GM12875 (cell line): ENCODE measurements at regions not wholly inside any gene's neighbourhood (a gene's known extent, or its start where the extent isn't known, plus 50 kb on each side); places are given as distances from the start of the nearest gene placed in this dataset.

Experiments used
- H3K4me3 ChIP-seq: one replicate; pipeline ENCODE4 v1.5.1; 2011; ENCODE audit warnings: low read depth, low read length, control low read depth
- TF ChIP-seq, protein P1 (sequence below): IDR thresholded peaks from 2 replicates; pipeline ENCODE4 v1.5.1; 2011; ENCODE audit warnings: low read depth, mild to moderate bottlenecking, control low read depth, inconsistent platforms, low read length, moderate library complexity, borderline replicate concordance; ENCODE audit not compliant: insufficient read depth

DNA sequence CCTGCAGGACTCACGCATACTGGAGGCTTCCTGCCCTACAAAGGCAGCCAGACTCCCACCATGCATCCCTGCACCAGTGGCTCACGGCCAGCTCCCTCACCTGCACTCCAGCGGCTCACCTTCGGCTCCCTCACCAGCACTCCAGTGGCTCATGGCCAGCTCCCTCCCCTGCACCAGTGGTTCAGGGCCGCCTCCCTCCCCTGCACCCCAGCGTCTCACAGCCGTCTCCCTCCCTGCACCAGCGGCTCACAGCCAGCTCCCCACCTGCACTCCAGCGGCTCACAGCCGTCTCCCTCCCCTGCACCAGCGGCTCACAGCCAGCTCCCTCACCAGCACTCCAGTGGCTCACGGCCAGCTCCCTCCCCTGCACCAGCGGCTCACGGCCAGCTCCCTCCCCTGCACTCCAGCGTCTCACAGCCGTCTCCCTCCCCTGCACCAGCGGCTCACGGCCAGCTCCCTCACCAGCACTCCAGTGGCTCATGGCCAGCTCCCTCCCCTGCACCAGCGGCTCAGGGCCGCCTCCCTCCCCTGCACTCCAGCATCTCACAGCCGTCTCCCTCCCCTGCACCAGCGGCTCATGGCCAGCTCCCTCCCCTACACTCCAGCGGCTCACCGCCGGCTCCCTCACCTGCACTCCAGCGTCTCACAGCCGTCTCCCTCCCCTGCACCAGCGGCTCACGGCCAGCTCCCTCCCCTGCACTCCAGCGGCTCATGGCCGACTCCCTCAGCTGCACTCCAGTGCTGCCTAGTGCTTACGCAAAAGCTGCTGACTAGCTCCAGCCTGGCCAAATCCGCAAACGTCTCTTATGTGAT is 324.5 kb downstream of the NPHP4 start:
- TF ChIP-seq, protein P1, sequence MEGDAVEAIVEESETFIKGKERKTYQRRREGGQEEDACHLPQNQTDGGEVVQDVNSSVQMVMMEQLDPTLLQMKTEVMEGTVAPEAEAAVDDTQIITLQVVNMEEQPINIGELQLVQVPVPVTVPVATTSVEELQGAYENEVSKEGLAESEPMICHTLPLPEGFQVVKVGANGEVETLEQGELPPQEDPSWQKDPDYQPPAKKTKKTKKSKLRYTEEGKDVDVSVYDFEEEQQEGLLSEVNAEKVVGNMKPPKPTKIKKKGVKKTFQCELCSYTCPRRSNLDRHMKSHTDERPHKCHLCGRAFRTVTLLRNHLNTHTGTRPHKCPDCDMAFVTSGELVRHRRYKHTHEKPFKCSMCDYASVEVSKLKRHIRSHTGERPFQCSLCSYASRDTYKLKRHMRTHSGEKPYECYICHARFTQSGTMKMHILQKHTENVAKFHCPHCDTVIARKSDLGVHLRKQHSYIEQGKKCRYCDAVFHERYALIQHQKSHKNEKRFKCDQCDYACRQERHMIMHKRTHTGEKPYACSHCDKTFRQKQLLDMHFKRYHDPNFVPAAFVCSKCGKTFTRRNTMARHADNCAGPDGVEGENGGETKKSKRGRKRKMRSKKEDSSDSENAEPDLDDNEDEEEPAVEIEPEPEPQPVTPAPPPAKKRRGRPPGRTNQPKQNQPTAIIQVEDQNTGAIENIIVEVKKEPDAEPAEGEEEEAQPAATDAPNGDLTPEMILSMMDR, result no peak
- no peak overlapping the region for H3K4me3 ChIP-seq

DNA sequence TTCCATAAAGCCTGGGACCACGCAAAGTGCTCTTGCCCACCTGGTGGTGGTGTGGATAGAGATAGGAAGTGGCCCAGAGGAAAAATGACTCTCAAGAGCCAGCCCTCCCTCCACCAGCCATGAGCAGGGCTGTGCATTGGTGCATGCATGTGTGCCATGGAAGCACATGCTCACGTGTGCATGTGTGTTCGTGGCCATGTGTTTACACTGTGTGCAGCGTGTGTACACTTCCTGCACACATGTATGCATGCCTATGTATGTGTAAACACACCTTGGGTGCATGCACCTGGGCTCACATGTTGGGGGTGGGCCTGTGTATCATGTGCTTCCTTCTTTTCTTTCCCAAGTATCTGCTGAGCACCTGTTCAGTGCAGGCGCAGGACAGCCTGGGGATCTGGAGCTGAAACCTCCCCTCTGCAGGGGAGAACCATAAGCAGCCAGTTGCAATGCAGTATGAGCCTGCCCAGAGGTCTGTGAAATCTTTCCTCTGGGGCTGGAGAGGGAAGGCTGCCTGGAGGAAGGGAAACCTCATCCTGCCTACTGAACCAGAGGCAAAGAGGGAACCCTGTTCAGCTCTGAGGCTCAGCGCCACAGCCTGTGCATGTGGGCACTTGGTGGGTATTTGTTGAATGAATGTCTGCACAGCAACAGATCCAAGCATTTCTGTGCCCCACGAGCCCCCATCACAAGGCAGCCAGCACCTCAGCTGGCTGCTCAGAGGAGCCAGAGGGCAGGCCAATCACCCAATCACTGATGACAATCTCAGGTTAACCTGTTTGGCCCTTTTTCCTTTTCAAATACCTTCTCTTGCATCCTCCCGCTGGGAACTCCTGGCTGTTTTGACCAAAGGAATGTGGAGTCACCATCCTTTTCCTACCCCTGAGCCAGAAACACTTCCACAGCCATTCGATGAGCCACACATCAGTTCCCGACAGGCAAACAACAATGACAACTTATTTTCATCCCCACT is 327.0 kb downstream of the NPHP4 start:
- no peak overlapping the region for H3K4me3 ChIP-seq
- TF ChIP-seq, protein P1, result no peak

DNA sequence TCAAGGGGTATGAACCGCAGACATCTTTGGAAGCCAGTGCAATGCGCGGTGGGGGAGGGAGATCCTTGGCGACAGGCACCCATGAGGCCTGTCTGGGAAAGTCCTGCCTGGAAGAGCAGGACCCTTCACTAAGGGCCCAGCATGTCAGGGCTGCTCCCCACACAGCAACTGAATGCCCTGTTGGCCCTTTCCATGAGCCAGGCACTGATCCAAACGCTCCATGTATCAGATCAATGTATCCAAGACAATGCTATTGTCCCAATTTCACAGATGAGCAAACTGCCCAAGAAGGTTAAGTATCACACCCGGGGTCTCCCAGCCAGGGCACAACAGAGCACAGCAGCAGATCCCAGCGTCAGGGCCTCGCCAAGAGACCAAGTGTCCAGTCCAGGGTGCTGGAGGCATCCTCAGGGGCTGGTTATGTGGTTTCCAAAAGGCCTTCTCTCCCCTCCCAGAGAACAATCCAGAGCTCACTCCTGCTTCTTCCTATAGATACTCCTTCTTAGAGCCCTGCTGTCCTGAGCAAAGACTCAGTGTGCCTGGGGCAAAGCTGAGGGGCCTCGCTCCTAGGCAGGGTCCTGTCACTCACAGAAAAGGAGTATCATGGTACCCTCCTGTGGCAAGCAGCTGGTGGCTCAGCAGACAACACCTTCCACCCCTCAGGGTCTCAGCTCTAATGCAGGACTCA is 328.0 kb downstream of the NPHP4 start:
- H3K4me3 ChIP-seq, result no peak overlapping the region
- TF ChIP-seq, protein P1, result no peak

DNA sequence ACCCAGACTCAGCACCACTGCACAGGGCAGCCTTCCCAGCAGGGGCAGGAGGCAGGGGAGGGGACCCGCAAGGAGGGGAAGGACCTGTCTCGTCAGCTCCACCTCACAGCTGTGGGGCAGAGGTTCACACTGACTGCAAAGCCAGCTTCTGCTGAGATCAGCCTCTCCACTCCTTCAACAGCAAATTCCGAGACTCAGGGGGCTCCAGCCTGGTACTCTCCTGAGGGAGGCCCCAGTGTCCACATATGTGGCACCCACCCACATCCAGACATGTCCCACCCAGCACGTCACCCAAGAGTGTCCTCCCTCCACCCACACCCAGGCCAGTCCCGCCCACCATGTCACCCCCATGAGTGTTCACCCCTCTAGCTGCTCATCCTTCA is 329.5 kb downstream of the NPHP4 start:
- TF ChIP-seq, protein P1, result no peak

DNA sequence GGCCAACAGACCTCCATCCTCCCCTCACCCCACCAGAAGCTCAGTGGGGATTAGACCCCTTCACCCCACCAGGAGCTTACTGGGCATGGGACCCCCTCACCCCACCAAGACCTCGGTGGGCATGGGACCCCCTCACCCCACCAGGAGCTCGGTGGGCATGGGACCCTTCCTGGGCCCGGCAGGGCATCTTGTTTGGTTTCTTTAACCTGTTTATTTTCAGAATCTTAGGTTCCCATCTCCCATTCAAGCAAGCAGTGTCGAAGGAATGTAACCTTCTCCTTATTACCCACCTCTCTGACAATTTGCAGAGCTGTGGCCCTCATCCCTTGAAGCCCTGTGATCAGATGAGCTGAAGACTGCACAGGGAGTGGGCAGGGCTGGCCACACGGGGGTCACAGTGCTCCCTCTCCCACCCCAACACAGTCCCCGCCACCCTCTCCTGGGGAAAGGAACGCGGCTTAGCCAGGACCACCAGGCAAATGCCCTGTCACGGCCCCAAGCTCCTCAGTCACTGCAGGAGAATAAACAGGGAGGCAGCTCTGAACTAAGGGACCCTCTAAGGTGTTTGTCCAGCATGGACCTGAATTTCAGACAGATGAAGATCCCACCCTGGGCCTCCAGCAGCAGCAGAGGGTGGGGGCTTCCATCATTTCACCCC is 330.0 kb downstream of the NPHP4 start:
- H3K4me3 ChIP-seq, result no peak overlapping the region
- TF ChIP-seq, protein P1, result no peak

More for the DNA sequence above, 329.5 kb downstream of the NPHP4 start:
- H3K4me3 ChIP-seq, result no peak overlapping the region
